Nephron progenitor cell (in vitro differentiated cells): ENCODE measurements at regions not wholly inside any gene's neighbourhood (a gene's known extent, or its start where the extent isn't known, plus 50 kb on each side); places are given as distances from the start of the nearest gene placed in this dataset.

ENCODE experiments used
- DNase-seq: peaks from one replicate; pipeline ENCODE4 v3.0.0; 2021
- H3K27ac Mint-ChIP-seq: 2 replicates; pipeline ENCODE4 v1.8.0; 2021; ENCODE audit warnings: mild to moderate bottlenecking, moderate library complexity, mixed read lengths
- H3K27me3 Mint-ChIP-seq: 2 replicates; pipeline ENCODE4 v1.8.0; 2021; ENCODE audit warnings: mild to moderate bottlenecking, low read depth, mixed read lengths; ENCODE audit not compliant: poor library complexity
- H3K36me3 Mint-ChIP-seq: 2 replicates; pipeline ENCODE4 v1.8.0; 2021; ENCODE audit warnings: low read depth, mixed read lengths
- H3K4me1 Mint-ChIP-seq: 2 replicates; pipeline ENCODE4 v1.8.0; 2021; ENCODE audit warnings: mixed read lengths
- H3K4me3 Mint-ChIP-seq: 2 replicates; pipeline ENCODE4 v1.8.0; 2021; ENCODE audit warnings: mild to moderate bottlenecking, moderate library complexity, mixed read lengths
- H3K9me3 Mint-ChIP-seq: 2 replicates; pipeline ENCODE4 v1.8.0; 2021; ENCODE audit warnings: mild to moderate bottlenecking, moderate library complexity, mixed read lengths
- CTCF ChIP-seq: fragments of 200-600 bp; sonication (generic); IDR thresholded peaks from 2 replicates; pipeline ENCODE4 v1.5.0; 2021; ENCODE audit warnings: antibody characterized with exemption

DNA sequence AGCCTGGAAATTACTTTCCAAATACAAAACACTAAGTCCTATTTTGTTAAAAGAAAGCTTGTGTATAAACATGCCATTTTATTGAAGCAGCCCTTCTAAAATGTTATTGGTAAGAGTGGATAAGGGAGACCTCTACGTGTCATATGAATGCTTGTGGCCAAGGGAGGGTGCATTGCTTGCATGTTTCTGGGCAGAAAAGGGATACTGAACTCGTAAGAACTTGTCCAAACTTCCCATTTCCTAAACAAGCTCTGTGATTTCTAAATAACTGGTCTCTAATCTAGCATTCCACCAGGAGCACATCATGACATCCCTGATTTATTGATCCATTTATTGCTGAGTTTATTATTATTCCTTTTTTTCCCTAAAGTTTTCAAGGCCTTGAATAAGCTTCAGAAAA, 474.1 kb downstream of the CD109 start:
- DNase-seq: no peak
- no peaks in the 10 kb centered on the region for H3K36me3 Mint-ChIP-seq
- TF ChIP-seq CTCF: no peak
- H3K27me3 Mint-ChIP-seq: no peaks in the 10 kb centered on the region
- no peaks in the 10 kb centered on the region for H3K9me3 Mint-ChIP-seq
- no peak overlapping the region for H3K27ac Mint-ChIP-seq
- H3K4me3 Mint-ChIP-seq: no peak overlapping the region
- no peaks in the 10 kb centered on the region for H3K4me1 Mint-ChIP-seq

DNA sequence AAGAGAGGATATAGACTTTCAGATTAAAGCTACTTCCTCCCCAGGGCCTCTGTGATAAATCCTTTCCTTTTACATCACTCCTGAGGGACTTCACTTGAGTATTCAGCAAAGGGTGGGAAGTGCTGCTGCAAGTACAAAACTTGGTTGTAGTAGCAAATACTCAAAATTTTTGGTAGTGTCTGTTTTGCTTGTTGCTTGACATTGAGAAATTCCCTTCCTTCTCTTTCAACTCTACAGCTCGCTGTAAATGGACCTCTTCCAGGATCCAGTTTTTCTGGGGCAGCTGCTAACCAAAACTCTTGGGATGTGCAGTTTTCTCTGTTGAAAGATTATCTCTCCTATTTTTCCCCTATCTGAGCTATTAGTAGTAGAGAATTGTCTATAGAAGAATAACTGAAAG, 472.0 kb downstream of the CD109 start:
- Mint-ChIP-seq H3K9me3 (no peaks in the 10 kb centered on the region), H3K36me3 (no peaks in the 10 kb centered on the region), H3K4me1 (no peaks in the 10 kb centered on the region), H3K27ac (no peak overlapping the region), H3K27me3 (no peaks in the 10 kb centered on the region), H3K4me3 (no peak overlapping the region)
- DNase-seq: no peak
- TF ChIP-seq CTCF: no peak

DNA sequence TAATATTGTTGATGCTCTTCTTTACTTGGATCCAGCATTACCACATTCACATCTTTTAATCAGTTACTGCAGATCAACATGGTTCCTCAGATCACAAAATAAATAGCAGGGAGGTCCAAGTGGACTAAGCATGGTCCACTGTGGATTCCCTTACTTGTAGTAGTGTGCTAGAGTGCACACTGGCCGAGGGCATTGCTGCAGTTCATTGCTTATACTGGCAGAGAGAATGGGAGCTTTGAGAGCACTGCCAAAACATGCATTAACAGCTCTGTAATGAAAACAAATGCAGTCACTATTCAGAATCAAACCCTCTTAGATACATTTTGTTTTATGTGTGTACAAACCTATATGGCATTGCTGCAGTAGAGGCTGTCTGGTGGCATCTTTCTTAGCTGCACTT, 471.5 kb downstream of the CD109 start:
- Mint-ChIP-seq H3K27ac (no peak overlapping the region), H3K27me3 (no peaks in the 10 kb centered on the region), H3K4me1 (no peaks in the 10 kb centered on the region), H3K9me3 (no peaks in the 10 kb centered on the region), H3K4me3 (no peak overlapping the region), H3K36me3 (no peaks in the 10 kb centered on the region)
- no peak for TF ChIP-seq CTCF
- DNase-seq: no peak

DNA sequence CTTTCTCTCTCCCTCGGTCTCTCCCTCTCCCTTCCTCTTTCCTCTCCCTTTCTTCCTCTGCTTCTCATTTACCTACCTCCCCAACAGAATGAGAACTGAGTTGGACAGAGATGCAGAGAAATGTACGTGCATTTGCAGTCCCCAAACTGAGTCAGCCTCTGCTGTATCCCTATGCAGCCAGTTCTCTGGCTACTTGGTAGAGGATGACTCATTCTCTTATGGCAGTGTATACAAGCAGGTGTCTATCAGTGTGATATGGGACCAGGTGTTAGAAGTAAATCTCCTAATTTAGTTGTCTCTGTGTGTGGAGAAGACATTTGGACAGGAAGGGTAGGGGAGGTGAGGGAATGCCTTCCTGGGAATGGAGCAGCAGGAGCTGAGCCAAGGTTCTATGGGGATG, 470.8 kb downstream of the CD109 start:
- DNase-seq: no peak
- TF ChIP-seq CTCF: no peak
- H3K4me1 Mint-ChIP-seq: no peaks in the 10 kb centered on the region
- no peaks in the 10 kb centered on the region for H3K36me3 Mint-ChIP-seq
- no peaks in the 10 kb centered on the region for H3K9me3 Mint-ChIP-seq
- no peak overlapping the region for H3K27ac Mint-ChIP-seq
- H3K27me3 Mint-ChIP-seq: no peaks in the 10 kb centered on the region
- H3K4me3 Mint-ChIP-seq: no peak overlapping the region

- Mint-ChIP-seq H3K27ac (no peak overlapping the region), H3K9me3 (no peaks in the 10 kb centered on the region), H3K27me3 (no peaks in the 10 kb centered on the region), H3K4me3 (no peak overlapping the region), H3K4me1 (no peaks in the 10 kb centered on the region), H3K36me3 (no peaks in the 10 kb centered on the region)
- no peak for DNase-seq
- TF ChIP-seq CTCF: no peak
These were observed 465.4 kb downstream of the CD109 start for GRCh38 chr6:74161380-74161779.

GRCh38 chr6:74152096-74152675, 456.2 kb downstream of the CD109 start:
- Mint-ChIP-seq H3K36me3 (no peaks in the 10 kb centered on the region), H3K9me3 (no peaks in the 10 kb centered on the region), H3K27ac (no peak overlapping the region), H3K27me3 (peaks cover 3% of the 10 kb centered on the region), H3K4me3 (no peak overlapping the region), H3K4me1 (no peaks in the 10 kb centered on the region)
- no peak for TF ChIP-seq CTCF
- DNase-seq: no peak
